ENCODE measurements at regions not wholly inside any gene's neighbourhood (a gene's known extent, or its start where the extent isn't known, plus 50 kb on each side); places are given as distances from the start of the nearest gene placed in this dataset.
A peak's percentile ranks its signal among the peaks of the same experiment; 100 is the strongest.
"Not testable (repeated sequence)": the region's sequence is repeated elsewhere in the genome, so short reads cannot be mapped to it uniquely, and the experiment has no call there.

DNA sequence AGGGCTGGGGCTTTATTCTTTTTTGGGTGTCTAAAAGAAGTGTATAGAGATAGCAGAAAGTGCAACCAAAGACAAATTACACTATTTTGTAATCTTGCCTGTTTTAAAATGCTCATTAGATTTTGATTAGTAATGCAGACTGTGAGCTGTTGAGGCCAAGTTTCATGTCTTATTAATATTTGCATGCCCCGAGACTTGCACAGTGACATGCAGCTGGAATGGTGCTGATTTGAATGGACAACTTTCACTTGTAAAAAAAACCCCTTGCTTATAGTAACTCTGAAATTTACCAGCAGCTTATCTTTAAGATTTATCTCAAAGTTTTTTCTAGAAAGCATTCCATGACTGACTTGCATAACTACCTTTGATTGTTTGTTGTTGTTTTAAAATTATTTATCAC, 835.1 kb upstream of the IGFBP7 start:
- Mint-ChIP-seq H3K27me3 (ENCODE audit: low read depth, poor library complexity) (peaks cover 4% of the 10 kb centered on the region), H3K27ac (no peak overlapping the region), H3K36me3 (ENCODE audit: low read depth) (no peaks in the 10 kb centered on the region), H3K4me1 (no peaks in the 10 kb centered on the region), H3K9me3 (no peaks in the 10 kb centered on the region), H3K4me3 (no peak overlapping the region)
- DNase-seq: no peak
- TF ChIP-seq, protein P1, sequence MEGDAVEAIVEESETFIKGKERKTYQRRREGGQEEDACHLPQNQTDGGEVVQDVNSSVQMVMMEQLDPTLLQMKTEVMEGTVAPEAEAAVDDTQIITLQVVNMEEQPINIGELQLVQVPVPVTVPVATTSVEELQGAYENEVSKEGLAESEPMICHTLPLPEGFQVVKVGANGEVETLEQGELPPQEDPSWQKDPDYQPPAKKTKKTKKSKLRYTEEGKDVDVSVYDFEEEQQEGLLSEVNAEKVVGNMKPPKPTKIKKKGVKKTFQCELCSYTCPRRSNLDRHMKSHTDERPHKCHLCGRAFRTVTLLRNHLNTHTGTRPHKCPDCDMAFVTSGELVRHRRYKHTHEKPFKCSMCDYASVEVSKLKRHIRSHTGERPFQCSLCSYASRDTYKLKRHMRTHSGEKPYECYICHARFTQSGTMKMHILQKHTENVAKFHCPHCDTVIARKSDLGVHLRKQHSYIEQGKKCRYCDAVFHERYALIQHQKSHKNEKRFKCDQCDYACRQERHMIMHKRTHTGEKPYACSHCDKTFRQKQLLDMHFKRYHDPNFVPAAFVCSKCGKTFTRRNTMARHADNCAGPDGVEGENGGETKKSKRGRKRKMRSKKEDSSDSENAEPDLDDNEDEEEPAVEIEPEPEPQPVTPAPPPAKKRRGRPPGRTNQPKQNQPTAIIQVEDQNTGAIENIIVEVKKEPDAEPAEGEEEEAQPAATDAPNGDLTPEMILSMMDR (IDR thresholded peaks at IDR 0.05): no peak

DNA sequence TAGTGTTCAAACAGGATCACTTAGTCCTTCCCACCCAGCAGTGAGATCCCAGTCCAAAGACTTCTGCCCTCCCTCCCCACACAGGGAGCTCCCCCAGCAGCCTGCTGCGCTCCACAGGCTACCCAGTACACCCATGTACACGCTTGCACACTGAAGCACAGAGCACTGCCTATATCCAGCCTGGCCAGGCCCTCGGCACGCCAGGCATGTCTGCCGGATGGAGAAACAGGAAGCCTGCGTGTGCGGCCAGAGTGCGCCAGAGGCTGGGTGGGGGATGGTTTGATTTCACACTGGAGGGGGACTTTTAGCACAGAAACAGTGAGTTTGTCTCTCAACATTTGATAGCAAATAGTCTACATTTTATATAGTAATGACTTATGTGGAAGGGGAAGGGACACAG, 833.5 kb upstream of the IGFBP7 start:
- Mint-ChIP-seq H3K27me3 (ENCODE audit: low read depth, poor library complexity) (peaks cover 4% of the 10 kb centered on the region), H3K36me3 (ENCODE audit: low read depth) (no peaks in the 10 kb centered on the region), H3K4me1 (no peaks in the 10 kb centered on the region), H3K9me3 (no peaks in the 10 kb centered on the region), H3K4me3 (no peak overlapping the region), H3K27ac (peak overlapping the region; percentile 54)
- TF ChIP-seq, protein P1 (IDR thresholded peaks at IDR 0.05): no peak
- DNase-seq: no peak

DNA sequence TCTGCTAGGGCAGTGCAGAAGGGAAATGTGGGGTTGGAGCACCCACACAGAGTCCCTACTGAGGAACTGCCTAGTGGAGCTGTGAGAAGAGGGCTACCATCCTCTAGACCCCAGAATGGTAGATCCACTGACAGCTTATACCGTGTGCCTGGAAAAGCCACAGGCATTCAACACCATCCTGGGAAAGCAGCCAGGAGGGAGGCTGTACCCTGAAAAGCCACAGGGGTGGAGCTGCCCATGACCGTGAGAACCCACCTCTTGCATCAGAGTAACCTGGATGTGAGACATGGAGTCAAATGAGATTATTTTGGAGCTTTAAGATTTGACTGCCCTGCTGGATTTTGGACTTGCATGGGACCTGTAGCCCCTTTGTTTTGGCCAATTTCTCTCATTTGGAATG, 827.1 kb upstream of the IGFBP7 start:
- not testable (repeated sequence) for DNase-seq; H3K27ac Mint-ChIP-seq; H3K4me3 Mint-ChIP-seq; H3K27me3 Mint-ChIP-seq (ENCODE audit: low read depth, poor library complexity); H3K36me3 Mint-ChIP-seq (ENCODE audit: low read depth); H3K4me1 Mint-ChIP-seq
- peaks cover 13% of the 10 kb centered on the region for H3K9me3 Mint-ChIP-seq

DNA sequence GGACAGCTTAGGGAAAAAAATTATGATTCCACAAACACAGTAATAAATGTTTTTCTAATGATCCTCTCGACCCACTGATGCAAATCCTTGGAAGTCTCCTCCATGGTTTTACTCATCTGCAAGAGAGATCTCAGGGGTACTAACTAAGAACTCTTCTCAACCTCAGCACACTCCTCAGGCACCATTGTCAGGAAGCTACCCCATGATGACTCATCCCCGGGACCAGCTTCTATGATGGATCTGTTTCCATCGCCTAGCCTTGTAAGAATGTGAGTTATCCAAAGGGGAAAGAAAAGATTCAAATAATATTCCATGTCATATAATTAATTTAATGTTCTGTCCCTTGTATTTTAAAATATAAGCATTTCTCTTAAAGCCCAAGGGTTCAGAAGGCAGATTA, 816.1 kb upstream of the IGFBP7 start:
- TF ChIP-seq, protein P1 (IDR thresholded peaks at IDR 0.05): no peak
- Mint-ChIP-seq H3K27me3 (ENCODE audit: low read depth, poor library complexity) (peaks cover 7% of the 10 kb centered on the region), H3K27ac (no peak overlapping the region), H3K4me1 (no peaks in the 10 kb centered on the region), H3K36me3 (ENCODE audit: low read depth) (no peaks in the 10 kb centered on the region), H3K9me3 (peaks cover 16% of the 10 kb centered on the region), H3K4me3 (no peak overlapping the region)
- no peak for DNase-seq

DNA sequence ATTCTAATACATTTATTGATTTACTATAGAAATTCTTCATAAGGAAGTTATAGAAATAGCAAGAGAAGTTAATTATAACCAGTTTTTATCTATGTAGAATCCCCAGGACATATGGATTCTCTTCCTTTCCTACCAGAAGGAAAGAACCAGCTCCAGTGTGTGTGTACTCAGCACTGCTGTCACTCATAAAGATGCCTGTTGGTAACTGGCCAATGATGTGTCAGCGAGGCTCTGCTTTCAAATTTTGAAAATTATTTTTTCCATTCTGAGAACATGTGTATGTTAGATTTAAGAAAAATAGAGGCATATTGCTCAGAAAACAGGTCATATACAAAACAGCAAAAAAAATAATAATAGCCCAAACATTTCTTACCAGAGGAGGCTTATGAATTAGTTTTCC, 814.8 kb upstream of the IGFBP7 start:
- DNase-seq: no peak
- Mint-ChIP-seq H3K9me3 (peaks cover 22% of the 10 kb centered on the region), H3K27ac (no peak overlapping the region), H3K4me3 (no peak overlapping the region), H3K27me3 (ENCODE audit: low read depth, poor library complexity) (peaks cover 7% of the 10 kb centered on the region), H3K36me3 (ENCODE audit: low read depth) (no peaks in the 10 kb centered on the region), H3K4me1 (no peaks in the 10 kb centered on the region)
- TF ChIP-seq, protein P1 (IDR thresholded peaks at IDR 0.05): no peak

DNA sequence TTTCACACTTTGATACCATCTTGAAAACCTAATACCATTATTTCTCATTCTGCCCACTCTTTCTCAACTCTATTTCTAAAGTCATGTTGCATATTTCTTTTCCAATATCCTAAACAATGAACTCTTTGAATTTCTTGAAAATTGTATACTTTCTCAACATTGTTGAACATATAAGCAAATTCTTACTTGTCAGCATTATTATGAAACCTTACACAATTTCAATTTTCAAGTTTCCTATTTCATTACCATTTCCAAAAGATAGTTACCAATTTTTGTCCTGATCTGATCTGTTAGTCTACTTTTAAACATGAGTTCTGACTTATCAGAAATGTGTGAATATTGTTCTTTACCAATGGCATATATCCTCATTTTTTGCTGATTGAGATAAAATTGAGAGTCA, 806.3 kb upstream of the IGFBP7 start:
- Mint-ChIP-seq H3K36me3 (ENCODE audit: low read depth) (no peaks in the 10 kb centered on the region), H3K4me1 (peaks cover 2% of the 10 kb centered on the region), H3K27ac (no peak overlapping the region)

More for the DNA sequence above, 806.3 kb upstream of the IGFBP7 start:
- TF ChIP-seq, protein P1 (IDR thresholded peaks at IDR 0.05): no peak
- no peak for DNase-seq
- peaks cover 28% of the 10 kb centered on the region for H3K9me3 Mint-ChIP-seq
- H3K27me3 Mint-ChIP-seq (ENCODE audit: low read depth, poor library complexity): no peaks in the 10 kb centered on the region
- H3K4me3 Mint-ChIP-seq: no peak overlapping the region
